Thoracic aorta (tissue), 2 donors: ENCODE measurements at regions not wholly inside any gene's neighbourhood (a gene's known extent, or its start where the extent isn't known, plus 50 kb on each side); places are given as distances from the start of the nearest gene placed in this dataset.

Source experiments
- ATAC-seq: fragments of 150-250 bp; one replicate; pipeline ENCODE4 v1.8.0; 2017; ENCODE audit warnings: low read depth; ENCODE audit not compliant: insufficient number of reproducible peaks, low FRiP score
- DNase-seq: peaks from one replicate; pipeline ENCODE4 v3.0.0-alpha.2; 2020; ENCODE audit warnings: low spot score
- H3K27ac ChIP-seq, 2 donors: fragments of 200-600 bp; sonication (generic); 1 replicate in 1 of 2; 2 replicates in 1 of 2; pipeline ENCODE4 v1.5.1; 2016; ENCODE audit warnings: mild to moderate bottlenecking in 2 of 2, moderate library complexity in 2 of 2
- H3K27me3 ChIP-seq: fragments of 200-600 bp; sonication (generic); replicated peaks from 2 replicates; pipeline ENCODE4 v1.6.0; 2016; ENCODE audit warnings: mild to moderate bottlenecking; ENCODE audit not compliant: insufficient read depth
- H3K36me3 ChIP-seq: fragments of 200-600 bp; sonication (generic); one replicate; pipeline ENCODE4 v1.5.1; 2016
- H3K4me1 ChIP-seq, 2 donors: fragments of 200-600 bp; sonication (generic); 1 replicate in 1 of 2; 2 replicates in 1 of 2; pipeline versions ENCODE4 v1.5.1 to v1.6.0; 2016; ENCODE audit warnings: low read depth in 2 of 2, mild to moderate bottlenecking in 1 of 2; ENCODE audit not compliant: control insufficient read depth in 1 of 2
- H3K4me3 ChIP-seq: fragments of 200-600 bp; sonication (generic); 2 replicates; pipeline ENCODE4 v1.5.1; 2016; ENCODE audit warnings: mild to moderate bottlenecking
- H3K9me3 ChIP-seq: fragments of 200-600 bp; sonication (generic); 2 replicates; pipeline ENCODE4 v1.5.1; 2016
- TF ChIP-seq, protein P1 (sequence below): fragments of 200-600 bp; sonication (generic); IDR thresholded peaks from one replicate; pipeline ENCODE4 v1.5.1; 2019; ENCODE audit warnings: antibody characterized with exemption

- TF ChIP-seq, protein P1, sequence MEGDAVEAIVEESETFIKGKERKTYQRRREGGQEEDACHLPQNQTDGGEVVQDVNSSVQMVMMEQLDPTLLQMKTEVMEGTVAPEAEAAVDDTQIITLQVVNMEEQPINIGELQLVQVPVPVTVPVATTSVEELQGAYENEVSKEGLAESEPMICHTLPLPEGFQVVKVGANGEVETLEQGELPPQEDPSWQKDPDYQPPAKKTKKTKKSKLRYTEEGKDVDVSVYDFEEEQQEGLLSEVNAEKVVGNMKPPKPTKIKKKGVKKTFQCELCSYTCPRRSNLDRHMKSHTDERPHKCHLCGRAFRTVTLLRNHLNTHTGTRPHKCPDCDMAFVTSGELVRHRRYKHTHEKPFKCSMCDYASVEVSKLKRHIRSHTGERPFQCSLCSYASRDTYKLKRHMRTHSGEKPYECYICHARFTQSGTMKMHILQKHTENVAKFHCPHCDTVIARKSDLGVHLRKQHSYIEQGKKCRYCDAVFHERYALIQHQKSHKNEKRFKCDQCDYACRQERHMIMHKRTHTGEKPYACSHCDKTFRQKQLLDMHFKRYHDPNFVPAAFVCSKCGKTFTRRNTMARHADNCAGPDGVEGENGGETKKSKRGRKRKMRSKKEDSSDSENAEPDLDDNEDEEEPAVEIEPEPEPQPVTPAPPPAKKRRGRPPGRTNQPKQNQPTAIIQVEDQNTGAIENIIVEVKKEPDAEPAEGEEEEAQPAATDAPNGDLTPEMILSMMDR, result no peak
- H3K36me3 ChIP-seq, result no peaks in the 10 kb centered on the region
- no peaks in the 10 kb centered on the region for H3K9me3 ChIP-seq
- no peak overlapping the region for H3K27ac ChIP-seq
- no peaks in the 10 kb centered on the region for H3K4me1 ChIP-seq
- no peak overlapping the region for H3K4me3 ChIP-seq
- ATAC-seq, result no peak
- no peaks in the 10 kb centered on the region for H3K27me3 ChIP-seq
- DNase-seq, result no peak
Observed at GRCh38 chr9:119086590-119086989, 282.6 kb downstream of the BRINP1 start.

DNA sequence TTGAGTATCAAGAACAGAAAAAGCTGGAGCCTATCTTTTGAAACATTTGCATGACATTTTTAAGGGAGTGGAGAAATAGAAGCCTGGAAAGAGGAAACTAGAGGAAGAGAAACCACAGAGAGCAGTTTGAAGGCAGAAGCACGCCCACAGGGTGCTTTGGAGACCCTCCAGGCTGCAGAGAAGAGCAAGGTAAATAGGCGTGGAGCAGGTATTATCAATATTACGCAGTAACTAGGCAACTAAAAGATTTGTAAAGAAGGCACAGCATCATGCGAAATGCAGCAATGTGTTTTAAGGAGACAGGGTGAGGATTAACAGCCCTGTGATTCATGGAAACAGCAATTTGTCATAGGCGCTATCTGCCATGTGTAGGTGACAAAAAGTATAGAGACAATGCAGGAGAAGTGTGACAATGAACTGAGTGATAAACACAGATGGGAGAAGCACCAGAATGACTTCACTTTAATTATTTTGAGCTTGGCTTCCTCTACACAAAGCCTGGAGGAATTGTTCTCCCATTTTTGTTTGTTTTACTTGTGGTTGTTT, 281.2 kb downstream of the BRINP1 start:
- ATAC-seq (no peak), DNase-seq (no peak)
- no peaks in the 10 kb centered on the region for H3K36me3 ChIP-seq
- H3K27me3 ChIP-seq, result no peaks in the 10 kb centered on the region
- TF ChIP-seq, protein P1, result no peak
- no peak overlapping the region for H3K27ac ChIP-seq
- no peak overlapping the region for H3K4me3 ChIP-seq
- H3K9me3 ChIP-seq, result no peaks in the 10 kb centered on the region
- H3K4me1 ChIP-seq, result no peaks in the 10 kb centered on the region

- H3K36me3 ChIP-seq, result no peaks in the 10 kb centered on the region
- H3K9me3 ChIP-seq, result no peaks in the 10 kb centered on the region
- H3K27ac ChIP-seq, result no peak overlapping the region
- ATAC-seq (no peak), DNase-seq (no peak)
- H3K4me3 ChIP-seq, result no peak overlapping the region
- H3K27me3 ChIP-seq, result no peaks in the 10 kb centered on the region
- peaks cover 0 to 12% of the 10 kb centered on the region in 2 donors for H3K4me1 ChIP-seq
- TF ChIP-seq, protein P1, result no peak
Observed at GRCh38 chr9:119091074-119091473, 278.2 kb downstream of the BRINP1 start.

DNA sequence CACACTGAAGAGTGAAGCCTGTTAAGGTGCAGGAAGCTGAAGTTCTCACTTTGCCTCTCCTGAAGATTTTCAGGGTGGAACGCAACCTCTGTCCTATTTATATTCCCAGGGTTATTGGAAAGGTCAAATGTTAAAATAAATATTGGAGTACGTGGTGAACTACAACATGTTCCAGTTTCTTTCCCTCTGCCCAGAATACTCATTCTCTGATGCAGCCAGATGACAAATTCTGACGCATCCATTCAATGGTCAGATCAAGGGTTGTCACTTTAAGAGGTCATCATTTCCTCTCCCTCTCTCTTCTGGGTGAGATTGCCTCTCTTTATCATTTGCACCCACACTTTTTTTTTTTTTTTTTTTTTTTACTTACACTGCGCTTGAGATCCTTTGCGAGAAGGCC, 277.1 kb downstream of the BRINP1 start:
- Histone ChIP-seq H3K36me3 (no peaks in the 10 kb centered on the region), H3K4me1 (peaks cover 0 to 12% of the 10 kb centered on the region in 2 donors), H3K27ac (no peak overlapping the region), H3K4me3 (no peak overlapping the region), H3K9me3 (no peaks in the 10 kb centered on the region), H3K27me3 (no peaks in the 10 kb centered on the region)
- no peak for DNase-seq
- TF ChIP-seq, protein P1, result no peak
- ATAC-seq, result no peak

DNA sequence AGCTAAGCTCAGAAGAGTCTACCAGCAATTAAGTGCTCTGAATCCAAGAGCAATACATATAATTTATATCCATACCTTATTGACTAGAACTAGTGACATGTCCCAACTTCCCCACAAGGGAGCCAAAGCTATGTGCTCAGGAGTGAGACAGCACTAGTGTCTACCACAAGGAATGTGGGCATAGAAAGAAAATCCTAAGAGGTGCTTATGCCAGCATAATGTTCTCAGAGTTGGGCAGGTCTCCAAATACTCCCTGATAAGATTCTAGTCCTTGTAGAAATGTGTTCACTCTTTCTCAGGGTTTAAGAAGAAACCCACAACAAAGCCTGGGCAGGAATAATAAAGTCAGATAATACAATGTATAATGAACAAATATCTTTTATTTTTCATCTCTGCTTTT, 275.1 kb downstream of the BRINP1 start:
- no peaks in the 10 kb centered on the region for H3K36me3 ChIP-seq
- H3K9me3 ChIP-seq, result no peaks in the 10 kb centered on the region
- H3K4me1 ChIP-seq, result peaks cover 0 to 12% of the 10 kb centered on the region in 2 donors
- TF ChIP-seq, protein P1, result no peak
- no peaks in the 10 kb centered on the region for H3K27me3 ChIP-seq
- H3K27ac ChIP-seq, result no peak overlapping the region
- H3K4me3 ChIP-seq, result no peak overlapping the region
- DNase-seq (no peak), ATAC-seq (no peak)
